Keratinocyte (primary cell): ENCODE measurements at regions not wholly inside any gene's neighbourhood (a gene's known extent, or its start where the extent isn't known, plus 50 kb on each side); places are given as distances from the start of the nearest gene placed in this dataset.

Experiments used
- DNase-seq: peaks from one replicate; pipeline ENCODE4 v3.0.0-alpha.2; 2011; ENCODE audit warnings: low read depth, missing footprints, low spot score
- FAIRE-seq: peaks from 2 replicates; lab custom pipeline; 2011; peaks lifted over from hg19 to GRCh38; lab: Jason Lieb, UNC
- H2AFZ ChIP-seq: 2 replicates; pipeline ENCODE4 v1.6.0; 2012; ENCODE audit warnings: low read length, control low read depth, inconsistent platforms; ENCODE audit not compliant: control insufficient read depth
- H3K27ac ChIP-seq: 2 replicates; pipeline ENCODE4 v1.5.1; 2011; ENCODE audit warnings: low read length; ENCODE audit not compliant: control insufficient read depth, insufficient read depth
- H3K27me3 ChIP-seq: 3 replicates; pipeline ENCODE4 v1.6.0; 2011; ENCODE audit warnings: low read length; ENCODE audit not compliant: control insufficient read depth, insufficient read depth; ENCODE audit errors: extremely low read depth
- H3K36me3 ChIP-seq, 2 experiments: 2 replicates in 1 of 2; 3 replicates in 1 of 2; pipeline ENCODE4 v1.5.1; 2011; ENCODE audit warnings: low read length in 2 of 2, mild to moderate bottlenecking in 1 of 2; ENCODE audit not compliant: control insufficient read depth in 2 of 2, insufficient read depth in 2 of 2; ENCODE audit errors: extremely low read depth in 1 of 2
- H3K4me1 ChIP-seq: 3 replicates; pipeline ENCODE4 v1.5.1; 2011; ENCODE audit warnings: low read length; ENCODE audit not compliant: control insufficient read depth, insufficient read depth; ENCODE audit errors: extremely low read depth
- H3K4me2 ChIP-seq: 3 replicates; pipeline ENCODE4 v1.6.0; 2011; ENCODE audit warnings: low read depth, low read length; ENCODE audit not compliant: control insufficient read depth, insufficient read depth; ENCODE audit errors: extremely low read depth
- H3K4me3 ChIP-seq, 3 experiments: fragments of 200-600 bp in 1 of 3; sonication (generic) in 1 of 3; 2 replicates in 2 of 3; 3 replicates in 1 of 3; pipeline ENCODE4 v1.5.1; 2011 to 2016; ENCODE audit warnings: low read length in 3 of 3, mild to moderate bottlenecking in 3 of 3, control low read depth in 2 of 3, inconsistent platforms in 1 of 3, low read depth in 1 of 3, mixed read lengths in 1 of 3, mixed run types in 1 of 3, moderate library complexity in 1 of 3; ENCODE audit not compliant: control insufficient read depth in 2 of 3, insufficient read depth in 2 of 3; ENCODE audit errors: extremely low read depth in 1 of 3
- H3K79me2 ChIP-seq: 2 replicates; pipeline ENCODE4 v1.6.0; 2012; ENCODE audit warnings: low read length; ENCODE audit not compliant: control insufficient read depth, insufficient read depth
- H3K9ac ChIP-seq: 3 replicates; pipeline ENCODE4 v1.6.0; 2011; ENCODE audit warnings: low read length; ENCODE audit not compliant: control insufficient read depth, insufficient read depth; ENCODE audit errors: extremely low read depth
- H3K9me1 ChIP-seq: 3 replicates; pipeline ENCODE4 v1.6.0; 2011; ENCODE audit warnings: low read length; ENCODE audit not compliant: control insufficient read depth, insufficient read depth; ENCODE audit errors: extremely low read depth
- H3K9me3 ChIP-seq: 2 replicates; pipeline ENCODE4 v1.5.1; 2012; ENCODE audit warnings: low read depth, low read length; ENCODE audit not compliant: control insufficient read depth
- H4K20me1 ChIP-seq: 3 replicates; pipeline ENCODE4 v1.6.0; 2011; ENCODE audit warnings: low read length; ENCODE audit not compliant: control insufficient read depth, insufficient read depth; ENCODE audit errors: extremely low read depth
- CTCF ChIP-seq, 3 experiments: IDR thresholded peaks in 1 of 3; conservative IDR thresholded peaks in 1 of 3; optimal IDR thresholded peaks in 1 of 3; 2 replicates in 2 of 3; 3 replicates in 1 of 3; pipeline versions ENCODE3 to v1.5.1; 2011; ENCODE audit warnings: low read length in 3 of 3, mild to moderate bottlenecking in 3 of 3, moderate library complexity in 2 of 3, control low read depth in 1 of 3, inconsistent platforms in 1 of 3; ENCODE audit not compliant: insufficient read depth in 2 of 3; ENCODE audit errors: extremely low read depth in 1 of 3
- EZH2 ChIP-seq: IDR thresholded peaks from one replicate; pipeline ENCODE4 v1.6.1; 2012; ENCODE audit warnings: inconsistent platforms, mild to moderate bottlenecking, low read length, moderate library complexity
- dilution Hi-C: fragments of 300-500 bp; cut with MboI; formaldehyde crosslinking; loops from one replicate; pipeline ENCODE4 v1.7.0; 2020; ENCODE audit warnings: low sequenced_read_pairs; ENCODE audit not compliant: extremely low pct_ligation_motif_present

- FAIRE-seq (no peak), DNase-seq (no peak)
- no peaks in the 10 kb centered on the region for H3K36me3 ChIP-seq
- no peak overlapping the region for H3K4me3 ChIP-seq
- H3K27me3 ChIP-seq = no peaks in the 10 kb centered on the region
- no peak overlapping the region for H2AFZ ChIP-seq
- no peak overlapping the region for H3K27ac ChIP-seq
- H3K9ac ChIP-seq = no peak overlapping the region
- H3K9me3 ChIP-seq = no peaks in the 10 kb centered on the region
- dilution Hi-C loops = no loop called here
- no peaks in the 10 kb centered on the region for H4K20me1 ChIP-seq
- no peaks in the 10 kb centered on the region for H3K79me2 ChIP-seq
- H3K9me1 ChIP-seq = no peaks in the 10 kb centered on the region
- H3K4me1 ChIP-seq = no peaks in the 10 kb centered on the region
- no peak overlapping the region for H3K4me2 ChIP-seq
- TF ChIP-seq EZH2 (no peak), CTCF (optimal IDR thresholded peaks at IDR 0.05 in 1 of 3, IDR thresholded peaks at IDR 0.05 in 1 of 3, conservative IDR thresholded peaks at IDR 0.05 in 1 of 3; ENCODE audit: extremely low read depth in 1 of 3, insufficient read depth in 2 of 3, low read length in 3 of 3) (no peak)
Observed at GRCh38 chr6:66402873-66403272, 695.8 kb upstream of the EYS start.

- H3K9me1 ChIP-seq = no peaks in the 10 kb centered on the region
- TF ChIP-seq EZH2 (no peak), CTCF (optimal IDR thresholded peaks at IDR 0.05 in 1 of 3, IDR thresholded peaks at IDR 0.05 in 1 of 3, conservative IDR thresholded peaks at IDR 0.05 in 1 of 3; ENCODE audit: extremely low read depth in 1 of 3, insufficient read depth in 2 of 3, low read length in 3 of 3) (no peak)
Observed at GRCh38 chr6:66396549-66396948, 689.5 kb upstream of the EYS start.

More at GRCh38 chr6:66396549-66396948, 689.5 kb upstream of the EYS start:
- FAIRE-seq (no peak), DNase-seq (no peak)
- Histone ChIP-seq H3K4me2 (no peak overlapping the region), H3K27ac (no peak overlapping the region), H3K4me3 (no peak overlapping the region), H3K9me3 (peaks cover 3% of the 10 kb centered on the region), H3K79me2 (no peaks in the 10 kb centered on the region), H3K9ac (no peak overlapping the region), H4K20me1 (no peaks in the 10 kb centered on the region), H3K36me3 (no peaks in the 10 kb centered on the region), H3K27me3 (no peaks in the 10 kb centered on the region), H2AFZ (no peak overlapping the region), H3K4me1 (no peaks in the 10 kb centered on the region)
- dilution Hi-C loops = no loop called here
